ENCODE measurements at regions not wholly inside any gene's neighbourhood (a gene's known extent, or its start where the extent isn't known, plus 50 kb on each side); places are given as distances from the start of the nearest gene placed in this dataset.
A peak's percentile ranks its signal among the peaks of the same experiment; 100 is the strongest.

DNA sequence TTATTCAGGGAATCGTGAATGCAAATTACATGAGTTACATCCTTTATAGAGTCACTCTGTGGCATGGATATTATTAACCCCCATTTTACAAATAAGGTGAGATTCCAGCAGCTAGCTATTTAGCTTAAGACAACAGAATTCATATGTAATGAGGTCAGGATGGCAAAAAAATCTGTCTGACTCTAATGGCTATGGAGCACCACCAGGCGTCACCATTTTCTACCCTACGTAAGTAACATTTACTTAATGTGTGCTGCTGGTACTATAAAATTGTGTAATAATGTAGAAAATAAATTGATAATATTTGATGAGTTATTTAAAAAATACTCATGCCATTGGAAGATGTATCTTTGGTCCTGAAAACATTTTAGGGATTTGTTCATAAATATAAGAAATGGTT, 2040.1 kb upstream of the LRRTM1 start:
- Histone ChIP-seq H3K9ac (ENCODE audit: control insufficient read depth, insufficient read depth, low read length) (no peak overlapping the region), H3K36me3 (ENCODE audit: control insufficient read depth in 2 of 2, insufficient read depth in 2 of 2, low read length in 1 of 2) (no peaks in the 10 kb centered on the region), H3K9me3 (replicated peaks; ENCODE audit: control insufficient read depth, insufficient read depth, low read length) (no peaks in the 10 kb centered on the region), H4K20me1 (ENCODE audit: control insufficient read depth, insufficient read depth) (no peaks in the 10 kb centered on the region), H3K4me1 (ENCODE audit: control insufficient read depth, insufficient read depth, low read length) (no peaks in the 10 kb centered on the region; the same call in 1 of the 2 replicates), H3K4me2 (ENCODE audit: control insufficient read depth, insufficient read depth) (no peak overlapping the region), H3K4me3 (no peak overlapping the region), H3K27me3 (replicated peaks in 1 of 2; ENCODE audit: control insufficient read depth in 2 of 2, insufficient read depth in 2 of 2, low read length in 1 of 2) (no peaks in the 10 kb centered on the region), H3K27ac (ENCODE audit: control insufficient read depth, insufficient read depth) (no peak overlapping the region), H3K79me2 (ENCODE audit: control insufficient read depth, insufficient read depth, low read length) (no peaks in the 10 kb centered on the region), H2AFZ (ENCODE audit: control insufficient read depth, low read depth, low read length) (no peak overlapping the region)
- ChIA-PET RAD21 (ENCODE audit: unreplicated experiment) (interaction anchor here (1.1 to 1.5 kb wide), 3 partner anchors 17 to 290 kb away, joined by 3 read pairs; no protein-coding TSS in a partner anchor), SMC1A (ENCODE audit: uncharacterized antibody, unreplicated experiment) (interaction anchor here (0.6 to 2.9 kb wide), 7 partner anchors 12 to 298 kb away, joined by 3 to 20 read pairs (median 3); no protein-coding TSS in a partner anchor), CTCF (interaction anchor here (0.6 to 1.0 kb wide), 4 partner anchors 11 to 312 kb away, joined by 3 to 4 read pairs (median 3); no protein-coding TSS in a partner anchor), POLR2A (interaction anchor here (1.3 kb wide), 1 partner anchor 15 kb away, joined by 3 read pairs; no protein-coding TSS in a partner anchor)
- WGBS (ENCODE audit: insufficient coverage, insufficient replicate concordance, low lambda C conversion rate, missing lambda C conversion rate) = 67% methylated on average over 3 of the region's 3 CpGs
- intact Hi-C loops (cut with micrococcal nuclease; ENCODE audit: unreplicated experiment) = no loop called here
- no peak for FAIRE-seq
- DNase-seq (ENCODE audit: low read depth, low spot score) = no peak
- in situ Hi-C loops (cut with MboI) = no loop called here
- BruUV-seq (replicated peaks) = no TSS peak
- TF ChIP-seq TCF7 (IDR thresholded peaks at IDR 0.05; ENCODE audit: borderline replicate concordance) (no peak), FOXK2 (IDR thresholded peaks at IDR 0.05) (no peak), ZNF622 (IDR thresholded peaks at IDR 0.05) (no peak)
- TF ChIP-seq, protein P1, sequence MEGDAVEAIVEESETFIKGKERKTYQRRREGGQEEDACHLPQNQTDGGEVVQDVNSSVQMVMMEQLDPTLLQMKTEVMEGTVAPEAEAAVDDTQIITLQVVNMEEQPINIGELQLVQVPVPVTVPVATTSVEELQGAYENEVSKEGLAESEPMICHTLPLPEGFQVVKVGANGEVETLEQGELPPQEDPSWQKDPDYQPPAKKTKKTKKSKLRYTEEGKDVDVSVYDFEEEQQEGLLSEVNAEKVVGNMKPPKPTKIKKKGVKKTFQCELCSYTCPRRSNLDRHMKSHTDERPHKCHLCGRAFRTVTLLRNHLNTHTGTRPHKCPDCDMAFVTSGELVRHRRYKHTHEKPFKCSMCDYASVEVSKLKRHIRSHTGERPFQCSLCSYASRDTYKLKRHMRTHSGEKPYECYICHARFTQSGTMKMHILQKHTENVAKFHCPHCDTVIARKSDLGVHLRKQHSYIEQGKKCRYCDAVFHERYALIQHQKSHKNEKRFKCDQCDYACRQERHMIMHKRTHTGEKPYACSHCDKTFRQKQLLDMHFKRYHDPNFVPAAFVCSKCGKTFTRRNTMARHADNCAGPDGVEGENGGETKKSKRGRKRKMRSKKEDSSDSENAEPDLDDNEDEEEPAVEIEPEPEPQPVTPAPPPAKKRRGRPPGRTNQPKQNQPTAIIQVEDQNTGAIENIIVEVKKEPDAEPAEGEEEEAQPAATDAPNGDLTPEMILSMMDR (IDR thresholded peaks at IDR 0.05 in 2 of 3, conservative IDR thresholded peaks at IDR 0.05 in 1 of 3; ENCODE audit: control insufficient read depth in 2 of 3, extremely low read depth in 1 of 3, insufficient read depth in 1 of 3, low read depth in 3 of 3, low read length in 3 of 3) = peak in 2 of 3 experiments; percentile 7 to 23; a peak in 1 of 6 replicates
- ATAC-seq = no peak

DNA sequence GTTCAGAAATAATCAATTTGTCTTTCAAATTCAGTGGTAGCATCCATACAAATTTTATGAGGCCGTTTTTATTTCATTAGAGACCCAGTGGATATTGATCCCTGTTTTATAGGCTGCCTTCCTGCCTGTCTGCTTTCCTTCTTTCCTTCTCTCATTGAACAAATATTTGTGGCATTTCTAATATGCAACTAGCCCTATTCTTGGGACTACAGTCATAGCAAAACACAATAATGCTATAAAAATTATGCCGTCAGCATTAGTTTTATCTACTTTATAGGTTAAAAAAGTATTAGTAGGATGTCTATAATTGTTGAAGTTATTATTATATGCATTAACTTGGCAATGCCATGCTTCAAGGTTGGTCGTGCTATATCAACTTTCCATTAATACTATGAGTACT, 2037.8 kb upstream of the LRRTM1 start:
- no peaks in the 10 kb centered on the region for H3K9me3 ChIP-seq (replicated peaks; ENCODE audit: control insufficient read depth, insufficient read depth, low read length)
- no peak overlapping the region for H3K9ac ChIP-seq (ENCODE audit: control insufficient read depth, insufficient read depth, low read length)
- ChIA-PET RAD21 (ENCODE audit: unreplicated experiment) (interaction anchor here (1.1 to 1.4 kb wide), 2 partner anchors 12 to 854 kb away, joined by 4 to 8 read pairs; no protein-coding TSS in a partner anchor), CTCF (interaction anchor here (1.0 to 1.8 kb wide), 3 partner anchors 14 to 854 kb away, joined by 3 to 5 read pairs (median 4); no protein-coding TSS in a partner anchor), SMC1A (ENCODE audit: uncharacterized antibody, unreplicated experiment) (interaction anchor here (1.1 to 2.9 kb wide), 8 partner anchors 8 to 58 kb away, joined by 3 to 20 read pairs (median 4); no protein-coding TSS in a partner anchor), POLR2A (no interaction called here)
- ATAC-seq = no peak
- H3K4me1 ChIP-seq (ENCODE audit: control insufficient read depth, insufficient read depth, low read length) = no peaks in the 10 kb centered on the region; the same call in 1 of the 2 replicates
- H3K4me3 ChIP-seq = no peak overlapping the region
- no peaks in the 10 kb centered on the region for H4K20me1 ChIP-seq (ENCODE audit: control insufficient read depth, insufficient read depth)
- no peak overlapping the region for H2AFZ ChIP-seq (ENCODE audit: control insufficient read depth, low read depth, low read length)
- FAIRE-seq = no peak
- H3K36me3 ChIP-seq (ENCODE audit: control insufficient read depth in 2 of 2, insufficient read depth in 2 of 2, low read length in 1 of 2) = no peaks in the 10 kb centered on the region
- H3K79me2 ChIP-seq (ENCODE audit: control insufficient read depth, insufficient read depth, low read length) = no peaks in the 10 kb centered on the region
- intact Hi-C loops (cut with micrococcal nuclease; ENCODE audit: unreplicated experiment) = no loop called here
- H3K27ac ChIP-seq (ENCODE audit: control insufficient read depth, insufficient read depth) = no peak overlapping the region
- no TSS peak for BruUV-seq (replicated peaks)
- no peaks in the 10 kb centered on the region for H3K27me3 ChIP-seq (replicated peaks in 1 of 2; ENCODE audit: control insufficient read depth in 2 of 2, insufficient read depth in 2 of 2, low read length in 1 of 2)
- H3K4me2 ChIP-seq (ENCODE audit: control insufficient read depth, insufficient read depth) = no peak overlapping the region
- in situ Hi-C loops (cut with MboI) = no loop called here
- WGBS (ENCODE audit: insufficient coverage, insufficient replicate concordance, low lambda C conversion rate, missing lambda C conversion rate) = 31% methylated on average over 3 of the region's 3 CpGs
- no peak for DNase-seq (ENCODE audit: low read depth, low spot score)
- no peak for TF ChIP-seq ASH2L (IDR thresholded peaks at IDR 0.05; ENCODE audit: borderline replicate concordance, low read depth)
- no peak for TF ChIP-seq NRF1 (conservative IDR thresholded peaks at IDR 0.05; ENCODE audit: low read depth, low read length)
- TF ChIP-seq, protein P2, sequence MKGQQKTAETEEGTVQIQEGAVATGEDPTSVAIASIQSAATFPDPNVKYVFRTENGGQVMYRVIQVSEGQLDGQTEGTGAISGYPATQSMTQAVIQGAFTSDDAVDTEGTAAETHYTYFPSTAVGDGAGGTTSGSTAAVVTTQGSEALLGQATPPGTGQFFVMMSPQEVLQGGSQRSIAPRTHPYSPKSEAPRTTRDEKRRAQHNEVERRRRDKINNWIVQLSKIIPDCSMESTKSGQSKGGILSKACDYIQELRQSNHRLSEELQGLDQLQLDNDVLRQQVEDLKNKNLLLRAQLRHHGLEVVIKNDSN (IDR thresholded peaks at IDR 0.05; ENCODE audit: borderline replicate concordance, extremely low read length, insufficient read depth, low read depth, low read length) = no peak
- no peak for TF ChIP-seq POLR2A (IDR thresholded peaks at IDR 0.05; ENCODE audit: low read depth, low read length)
- TF ChIP-seq, protein P3, sequence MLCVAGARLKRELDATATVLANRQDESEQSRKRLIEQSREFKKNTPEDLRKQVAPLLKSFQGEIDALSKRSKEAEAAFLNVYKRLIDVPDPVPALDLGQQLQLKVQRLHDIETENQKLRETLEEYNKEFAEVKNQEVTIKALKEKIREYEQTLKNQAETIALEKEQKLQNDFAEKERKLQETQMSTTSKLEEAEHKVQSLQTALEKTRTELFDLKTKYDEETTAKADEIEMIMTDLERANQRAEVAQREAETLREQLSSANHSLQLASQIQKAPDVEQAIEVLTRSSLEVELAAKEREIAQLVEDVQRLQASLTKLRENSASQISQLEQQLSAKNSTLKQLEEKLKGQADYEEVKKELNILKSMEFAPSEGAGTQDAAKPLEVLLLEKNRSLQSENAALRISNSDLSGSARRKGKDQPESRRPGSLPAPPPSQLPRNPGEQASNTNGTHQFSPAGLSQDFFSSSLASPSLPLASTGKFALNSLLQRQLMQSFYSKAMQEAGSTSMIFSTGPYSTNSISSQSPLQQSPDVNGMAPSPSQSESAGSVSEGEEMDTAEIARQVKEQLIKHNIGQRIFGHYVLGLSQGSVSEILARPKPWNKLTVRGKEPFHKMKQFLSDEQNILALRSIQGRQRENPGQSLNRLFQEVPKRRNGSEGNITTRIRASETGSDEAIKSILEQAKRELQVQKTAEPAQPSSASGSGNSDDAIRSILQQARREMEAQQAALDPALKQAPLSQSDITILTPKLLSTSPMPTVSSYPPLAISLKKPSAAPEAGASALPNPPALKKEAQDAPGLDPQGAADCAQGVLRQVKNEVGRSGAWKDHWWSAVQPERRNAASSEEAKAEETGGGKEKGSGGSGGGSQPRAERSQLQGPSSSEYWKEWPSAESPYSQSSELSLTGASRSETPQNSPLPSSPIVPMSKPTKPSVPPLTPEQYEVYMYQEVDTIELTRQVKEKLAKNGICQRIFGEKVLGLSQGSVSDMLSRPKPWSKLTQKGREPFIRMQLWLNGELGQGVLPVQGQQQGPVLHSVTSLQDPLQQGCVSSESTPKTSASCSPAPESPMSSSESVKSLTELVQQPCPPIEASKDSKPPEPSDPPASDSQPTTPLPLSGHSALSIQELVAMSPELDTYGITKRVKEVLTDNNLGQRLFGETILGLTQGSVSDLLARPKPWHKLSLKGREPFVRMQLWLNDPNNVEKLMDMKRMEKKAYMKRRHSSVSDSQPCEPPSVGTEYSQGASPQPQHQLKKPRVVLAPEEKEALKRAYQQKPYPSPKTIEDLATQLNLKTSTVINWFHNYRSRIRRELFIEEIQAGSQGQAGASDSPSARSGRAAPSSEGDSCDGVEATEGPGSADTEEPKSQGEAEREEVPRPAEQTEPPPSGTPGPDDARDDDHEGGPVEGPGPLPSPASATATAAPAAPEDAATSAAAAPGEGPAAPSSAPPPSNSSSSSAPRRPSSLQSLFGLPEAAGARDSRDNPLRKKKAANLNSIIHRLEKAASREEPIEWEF (IDR thresholded peaks at IDR 0.05; ENCODE audit: insufficient replicate concordance, low read depth, low read length) = no peak
